GM06990 (cell line): ENCODE measurements at regions not wholly inside any gene's neighbourhood (a gene's known extent, or its start where the extent isn't known, plus 50 kb on each side); places are given as distances from the start of the nearest gene placed in this dataset.

ENCODE experiments used
- DNase-seq: peaks from one replicate; pipeline ENCODE4 v3.0.0-alpha.2; 2011; ENCODE audit not compliant: insufficient read length; ENCODE audit errors: extremely low read depth
- H3K27me3 ChIP-seq: replicated peaks from 2 replicates; pipeline ENCODE4 v1.6.0; 2011; ENCODE audit warnings: low read length; ENCODE audit not compliant: control insufficient read depth, insufficient read depth
- H3K36me3 ChIP-seq: 2 replicates; pipeline ENCODE4 v1.5.1; 2011; ENCODE audit warnings: low read length; ENCODE audit not compliant: control insufficient read depth, insufficient read depth
- H3K4me3 ChIP-seq: replicated peaks from 2 replicates; pipeline ENCODE4 v1.5.1; 2011; ENCODE audit warnings: low read depth, mild to moderate bottlenecking, control low read depth, low read length
- CTCF ChIP-seq: IDR thresholded peaks from 2 replicates; pipeline ENCODE4 v1.5.1; 2011; ENCODE audit warnings: low read length, control low read depth, mild to moderate bottlenecking, inconsistent platforms; ENCODE audit not compliant: insufficient read depth, poor library complexity, severe bottlenecking

DNA sequence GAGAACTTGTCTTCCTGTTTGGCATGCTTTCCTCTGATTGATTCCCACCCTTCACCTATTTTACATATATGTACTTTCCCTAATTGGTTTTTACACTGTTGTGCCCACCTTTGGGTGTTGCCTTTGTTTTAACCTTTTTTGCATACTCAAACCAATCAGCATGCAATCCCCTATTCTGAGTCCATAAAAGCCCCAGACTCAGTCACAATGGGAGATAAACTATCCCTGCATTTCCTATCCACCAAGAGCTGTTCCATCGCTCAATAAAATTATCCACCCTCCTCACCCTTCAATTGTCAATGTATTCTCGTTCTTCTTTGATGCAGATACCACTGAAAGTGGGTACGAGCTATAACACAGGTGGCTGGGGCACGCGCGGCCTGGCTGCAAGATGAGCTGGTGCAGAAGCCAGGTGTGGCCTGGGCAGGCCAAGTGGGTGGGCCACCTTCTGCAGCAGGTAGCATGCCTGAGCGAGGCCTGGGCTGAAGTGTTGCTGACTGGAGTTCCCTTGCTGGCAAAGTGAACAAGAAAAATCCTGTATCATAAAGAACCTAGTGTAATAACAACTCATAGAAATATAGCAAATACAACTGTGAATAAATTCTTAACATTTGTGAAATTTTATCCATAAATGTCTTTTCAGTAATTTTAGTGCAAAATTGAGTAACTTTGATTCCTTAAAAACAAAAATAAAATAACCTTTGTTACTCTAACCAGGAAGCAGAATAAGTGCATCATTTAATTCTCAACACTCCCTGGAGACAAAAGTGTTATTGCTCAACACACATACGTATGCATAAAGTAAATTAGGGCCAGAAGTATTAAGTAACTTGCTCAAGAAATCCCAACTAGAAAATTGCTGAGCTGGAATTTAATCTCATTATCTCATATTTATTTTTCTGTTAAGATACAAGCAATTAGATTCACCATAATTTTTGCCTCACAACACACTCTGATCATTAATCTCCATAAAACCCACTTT, 685.3 kb upstream of the EDIL3 start:
- Histone ChIP-seq H3K36me3 (no peaks in the 10 kb centered on the region), H3K4me3 (no peak overlapping the region), H3K27me3 (no peaks in the 10 kb centered on the region)
- no peak for TF ChIP-seq CTCF
- DNase-seq: no peak

GRCh38 chr5:85077581-85077980, 692.9 kb upstream of the EDIL3 start:
- Histone ChIP-seq H3K4me3 (no peak overlapping the region), H3K27me3 (no peaks in the 10 kb centered on the region), H3K36me3 (no peaks in the 10 kb centered on the region)
- no peak for TF ChIP-seq CTCF
- DNase-seq: no peak

DNA sequence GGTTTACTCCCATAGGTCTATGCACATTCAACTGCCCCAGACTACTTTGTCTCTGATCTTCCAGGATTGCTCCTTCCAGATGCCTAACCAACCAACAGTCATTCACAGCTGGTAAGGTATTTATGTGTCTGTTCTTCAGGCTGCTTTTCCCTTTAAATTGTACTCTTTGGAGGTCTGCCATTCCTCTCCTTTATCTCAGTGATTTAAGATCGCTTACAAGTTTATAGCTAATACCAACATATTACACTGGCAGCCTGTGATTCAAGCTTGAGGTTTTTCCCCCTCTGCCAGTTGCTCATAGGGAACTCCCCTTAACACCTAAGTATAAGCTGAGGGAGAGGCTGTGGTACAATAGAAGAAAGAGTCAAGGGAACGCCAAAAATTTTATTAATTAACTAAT, 711.7 kb upstream of the EDIL3 start:
- no peak for DNase-seq

DNA sequence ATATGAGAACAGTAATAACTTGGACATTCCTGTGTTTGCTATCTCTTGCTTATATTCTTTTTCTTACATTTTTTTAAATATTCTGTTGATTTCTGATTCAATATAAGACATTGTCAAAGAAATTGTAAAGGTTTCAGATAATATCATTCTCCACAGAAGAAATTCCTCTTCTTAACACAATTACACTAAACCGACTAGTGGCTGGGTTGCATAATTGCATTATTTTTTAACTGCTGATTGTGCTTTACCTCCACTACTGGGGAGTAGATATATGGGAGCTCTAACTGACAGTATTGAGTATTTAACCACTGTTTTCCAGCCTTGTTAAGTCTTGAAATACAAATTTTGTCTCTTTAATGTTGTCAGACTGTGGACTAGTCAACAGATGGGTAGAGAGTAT, 723.8 kb upstream of the EDIL3 start:
- TF ChIP-seq CTCF: peak; percentile 1
- H3K4me3 ChIP-seq: no peak overlapping the region
- no peaks in the 10 kb centered on the region for H3K36me3 ChIP-seq
- no peaks in the 10 kb centered on the region for H3K27me3 ChIP-seq
- no peak for DNase-seq

More for the DNA sequence above, 711.7 kb upstream of the EDIL3 start:
- H3K36me3 ChIP-seq: no peaks in the 10 kb centered on the region
- no peaks in the 10 kb centered on the region for H3K27me3 ChIP-seq
- H3K4me3 ChIP-seq: no peak overlapping the region
- TF ChIP-seq CTCF: no peak

DNA sequence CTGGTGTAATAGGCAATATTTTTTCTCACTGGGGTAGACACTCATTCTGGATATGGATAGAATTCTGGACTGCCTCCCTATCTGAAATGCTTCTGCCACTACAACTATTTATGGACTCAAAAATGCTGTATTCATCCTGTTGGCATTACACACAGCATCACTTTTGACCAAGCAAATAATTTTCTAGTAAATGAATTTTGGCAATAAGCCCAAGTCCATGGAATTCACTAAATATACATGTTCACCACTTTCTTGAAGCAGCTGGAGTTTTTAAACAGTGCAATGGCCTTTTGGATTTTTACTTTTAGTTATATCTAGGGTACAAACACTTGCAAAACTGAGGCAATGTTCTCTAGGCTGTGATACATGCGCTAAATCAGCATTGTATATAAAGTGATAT, 724.9 kb upstream of the EDIL3 start:
- Histone ChIP-seq H3K4me3 (no peak overlapping the region), H3K27me3 (no peaks in the 10 kb centered on the region), H3K36me3 (no peaks in the 10 kb centered on the region)
- TF ChIP-seq CTCF: no peak
- no peak for DNase-seq
